A673 (cell line): ENCODE measurements at regions not wholly inside any gene's neighbourhood (a gene's known extent, or its start where the extent isn't known, plus 50 kb on each side); places are given as distances from the start of the nearest gene placed in this dataset.

Experiments
- EZH2 ChIP-seq: fragments of 200-600 bp; sonication (generic); IDR thresholded peaks from 2 replicates; pipeline ENCODE4 v1.6.1; 2017; ENCODE audit warnings: borderline replicate concordance, low read depth, mild to moderate bottlenecking, mixed read lengths, antibody characterized with exemption, low read length; ENCODE audit not compliant: poor library complexity, severe bottlenecking
- TF ChIP-seq, protein P1 (sequence below): fragments of 300-800, 200-600 bp; sonication (generic); conservative IDR thresholded peaks from 2 replicates; pipeline ENCODE4 v1.5.1; 2017; ENCODE audit warnings: low read depth, mild to moderate bottlenecking, antibody characterized with exemption, low read length, moderate library complexity, mixed read lengths

DNA sequence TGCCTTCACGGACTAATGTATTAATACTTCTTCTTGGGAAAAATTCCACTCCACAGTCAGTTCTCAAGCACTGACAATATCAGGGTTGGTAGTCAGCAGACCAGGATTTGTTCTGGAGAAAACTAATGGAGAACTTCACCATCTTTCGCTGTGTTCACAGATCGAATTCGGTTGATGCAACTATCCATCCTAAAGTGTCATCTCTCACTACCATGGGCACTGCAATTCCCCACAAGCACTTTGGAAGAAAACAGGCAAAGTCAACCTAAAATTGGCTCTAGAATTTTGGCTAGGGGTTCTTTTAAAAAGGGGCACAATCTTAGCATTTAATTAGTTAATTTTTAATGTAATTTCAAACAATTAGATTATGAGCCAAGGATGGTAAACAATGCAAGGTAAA, 164.4 kb downstream of the HGF start:
- TF ChIP-seq, protein P1, sequence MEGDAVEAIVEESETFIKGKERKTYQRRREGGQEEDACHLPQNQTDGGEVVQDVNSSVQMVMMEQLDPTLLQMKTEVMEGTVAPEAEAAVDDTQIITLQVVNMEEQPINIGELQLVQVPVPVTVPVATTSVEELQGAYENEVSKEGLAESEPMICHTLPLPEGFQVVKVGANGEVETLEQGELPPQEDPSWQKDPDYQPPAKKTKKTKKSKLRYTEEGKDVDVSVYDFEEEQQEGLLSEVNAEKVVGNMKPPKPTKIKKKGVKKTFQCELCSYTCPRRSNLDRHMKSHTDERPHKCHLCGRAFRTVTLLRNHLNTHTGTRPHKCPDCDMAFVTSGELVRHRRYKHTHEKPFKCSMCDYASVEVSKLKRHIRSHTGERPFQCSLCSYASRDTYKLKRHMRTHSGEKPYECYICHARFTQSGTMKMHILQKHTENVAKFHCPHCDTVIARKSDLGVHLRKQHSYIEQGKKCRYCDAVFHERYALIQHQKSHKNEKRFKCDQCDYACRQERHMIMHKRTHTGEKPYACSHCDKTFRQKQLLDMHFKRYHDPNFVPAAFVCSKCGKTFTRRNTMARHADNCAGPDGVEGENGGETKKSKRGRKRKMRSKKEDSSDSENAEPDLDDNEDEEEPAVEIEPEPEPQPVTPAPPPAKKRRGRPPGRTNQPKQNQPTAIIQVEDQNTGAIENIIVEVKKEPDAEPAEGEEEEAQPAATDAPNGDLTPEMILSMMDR = no peak
- no peak for TF ChIP-seq EZH2
